ENCODE measurements at regions not wholly inside any gene's neighbourhood (a gene's known extent, or its start where the extent isn't known, plus 50 kb on each side); places are given as distances from the start of the nearest gene placed in this dataset.

GRCh38 chr7:9082203-9082602 is 648.8 kb downstream of the NXPH1 start:
- intact Hi-C loops (cut with DNase I), result no loop called here
- Histone ChIP-seq H3K36me3 (no peaks in the 10 kb centered on the region), H3K27ac (no peak overlapping the region), H3K27me3 (no peaks in the 10 kb centered on the region), H3K4me3 (no peak overlapping the region), H3K4me1 (no peaks in the 10 kb centered on the region), H3K9me3 (no peaks in the 10 kb centered on the region)
- TF ChIP-seq POLR2A (IDR thresholded peaks at IDR 0.05), result no peak
- TF ChIP-seq POLR2AphosphoS5 (IDR thresholded peaks at IDR 0.05; ENCODE audit: insufficient read depth in 1 of 2, low read depth in 1 of 2), result no peak
- no peak for TF ChIP-seq CTCF (IDR thresholded peaks at IDR 0.05)
- DNase-seq (ENCODE audit: extremely low spot score in 2 of 2), result no peak

DNA sequence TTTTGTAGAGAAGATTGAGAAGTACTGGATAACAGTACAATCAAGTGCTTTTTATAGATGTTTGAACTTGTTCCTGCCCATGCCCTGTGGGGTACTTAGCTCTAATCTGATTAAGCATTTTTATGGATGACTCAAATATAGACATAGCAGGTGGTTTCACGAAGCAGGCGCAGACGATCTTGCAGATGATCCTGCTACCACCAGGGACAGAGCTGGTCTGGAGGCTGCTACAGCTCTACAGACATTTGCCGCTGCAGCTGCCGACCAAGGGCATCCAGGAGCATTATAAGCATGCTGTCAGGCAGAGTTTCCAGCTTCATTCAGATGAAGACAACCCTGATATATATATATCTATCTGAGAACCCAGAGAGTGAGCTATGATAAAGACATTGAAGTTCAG is 650.4 kb downstream of the NXPH1 start:
- Histone ChIP-seq H3K27me3 (no peaks in the 10 kb centered on the region), H3K27ac (no peak overlapping the region), H3K9me3 (no peaks in the 10 kb centered on the region), H3K36me3 (no peaks in the 10 kb centered on the region), H3K4me3 (no peak overlapping the region), H3K4me1 (no peaks in the 10 kb centered on the region)
- no peak for TF ChIP-seq POLR2AphosphoS5 (IDR thresholded peaks at IDR 0.05; ENCODE audit: insufficient read depth in 1 of 2, low read depth in 1 of 2)
- no peak for TF ChIP-seq CTCF (IDR thresholded peaks at IDR 0.05)
- no peak for TF ChIP-seq POLR2A (IDR thresholded peaks at IDR 0.05)
- DNase-seq (ENCODE audit: extremely low spot score in 2 of 2), result no peak
- intact Hi-C loops (cut with DNase I), result no loop called here

DNA sequence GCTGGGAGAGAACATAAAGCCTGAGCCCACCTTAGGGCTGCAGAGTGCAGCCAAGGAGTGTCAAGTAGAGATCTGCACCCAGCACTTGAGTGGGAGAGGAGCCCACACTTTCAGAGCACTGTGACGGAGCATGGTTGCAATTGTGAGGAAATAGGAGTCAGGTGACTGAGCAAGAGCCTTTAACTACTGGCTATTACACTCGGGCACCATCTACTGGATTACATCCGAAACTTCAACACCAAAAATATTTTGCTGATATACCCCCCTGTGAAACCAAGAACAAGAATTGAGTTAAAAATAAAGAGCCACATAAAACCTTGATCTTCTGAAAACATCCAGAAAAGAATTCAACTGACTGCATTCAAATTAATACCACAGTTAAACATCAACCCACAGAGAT is 657.9 kb downstream of the NXPH1 start:
- Histone ChIP-seq H3K9me3 (no peaks in the 10 kb centered on the region), H3K36me3 (no peaks in the 10 kb centered on the region), H3K4me3 (no peak overlapping the region), H3K4me1 (no peaks in the 10 kb centered on the region), H3K27ac (no peak overlapping the region), H3K27me3 (no peaks in the 10 kb centered on the region)
- no peak for TF ChIP-seq POLR2A (IDR thresholded peaks at IDR 0.05)
- TF ChIP-seq CTCF (IDR thresholded peaks at IDR 0.05), result no peak
- TF ChIP-seq POLR2AphosphoS5 (IDR thresholded peaks at IDR 0.05; ENCODE audit: insufficient read depth in 1 of 2, low read depth in 1 of 2), result no peak
- intact Hi-C loops (cut with DNase I), result no loop called here
- no peak for DNase-seq (ENCODE audit: extremely low spot score in 2 of 2)

GRCh38 chr7:9097565-9098060 is 664.2 kb downstream of the NXPH1 start:
- no peaks in the 10 kb centered on the region for H3K27me3 ChIP-seq
- H3K4me1 ChIP-seq, result no peaks in the 10 kb centered on the region
- no peak overlapping the region for H3K27ac ChIP-seq
- H3K36me3 ChIP-seq, result no peaks in the 10 kb centered on the region
- no peaks in the 10 kb centered on the region for H3K9me3 ChIP-seq
- TF ChIP-seq POLR2A (IDR thresholded peaks at IDR 0.05) (no peak), CTCF (IDR thresholded peaks at IDR 0.05) (no peak), POLR2AphosphoS5 (IDR thresholded peaks at IDR 0.05; ENCODE audit: insufficient read depth in 1 of 2, low read depth in 1 of 2) (no peak)
- no peak for DNase-seq (ENCODE audit: extremely low spot score in 2 of 2)
- intact Hi-C loops (cut with DNase I), result no loop called here
- no peak overlapping the region for H3K4me3 ChIP-seq

GRCh38 chr7:9100289-9100688 is 666.9 kb downstream of the NXPH1 start:
- DNase-seq (ENCODE audit: extremely low spot score in 2 of 2), result no peak
- no peak overlapping the region for H3K4me3 ChIP-seq
- no peaks in the 10 kb centered on the region for H3K36me3 ChIP-seq
- no peaks in the 10 kb centered on the region for H3K27me3 ChIP-seq
- H3K9me3 ChIP-seq, result no peaks in the 10 kb centered on the region
- intact Hi-C loops (cut with DNase I), result no loop called here
- H3K27ac ChIP-seq, result no peak overlapping the region
- TF ChIP-seq POLR2AphosphoS5 (IDR thresholded peaks at IDR 0.05; ENCODE audit: insufficient read depth in 1 of 2, low read depth in 1 of 2) (no peak), CTCF (IDR thresholded peaks at IDR 0.05) (no peak), POLR2A (IDR thresholded peaks at IDR 0.05) (no peak)
- no peaks in the 10 kb centered on the region for H3K4me1 ChIP-seq
